ENCODE measurements at regions not wholly inside any gene's neighbourhood (a gene's known extent, or its start where the extent isn't known, plus 50 kb on each side); places are given as distances from the start of the nearest gene placed in this dataset.
"Not testable (repeated sequence)": the region's sequence is repeated elsewhere in the genome, so short reads cannot be mapped to it uniquely, and the experiment has no call there.

DNA sequence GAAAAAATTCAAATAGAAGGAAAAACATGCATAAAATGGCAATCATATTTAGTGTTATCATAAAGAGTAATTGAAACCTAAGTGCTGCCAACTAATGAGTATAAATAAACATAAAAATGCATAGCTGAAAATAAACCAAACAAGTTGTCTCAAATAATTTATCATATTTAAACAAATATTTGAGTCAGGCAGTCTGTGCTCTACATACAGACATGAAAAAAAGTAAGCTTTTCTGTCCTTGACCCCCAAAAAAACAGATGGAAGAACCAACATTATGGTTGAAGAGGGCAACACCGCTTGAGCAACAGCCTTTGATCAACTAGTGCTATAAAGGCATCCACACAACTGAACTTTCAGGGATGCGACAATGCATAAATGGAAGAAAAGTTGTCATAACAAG is 735.1 kb upstream of the MIR17HG start:
- DNase-seq (ENCODE audit: low read depth), result no peak

DNA sequence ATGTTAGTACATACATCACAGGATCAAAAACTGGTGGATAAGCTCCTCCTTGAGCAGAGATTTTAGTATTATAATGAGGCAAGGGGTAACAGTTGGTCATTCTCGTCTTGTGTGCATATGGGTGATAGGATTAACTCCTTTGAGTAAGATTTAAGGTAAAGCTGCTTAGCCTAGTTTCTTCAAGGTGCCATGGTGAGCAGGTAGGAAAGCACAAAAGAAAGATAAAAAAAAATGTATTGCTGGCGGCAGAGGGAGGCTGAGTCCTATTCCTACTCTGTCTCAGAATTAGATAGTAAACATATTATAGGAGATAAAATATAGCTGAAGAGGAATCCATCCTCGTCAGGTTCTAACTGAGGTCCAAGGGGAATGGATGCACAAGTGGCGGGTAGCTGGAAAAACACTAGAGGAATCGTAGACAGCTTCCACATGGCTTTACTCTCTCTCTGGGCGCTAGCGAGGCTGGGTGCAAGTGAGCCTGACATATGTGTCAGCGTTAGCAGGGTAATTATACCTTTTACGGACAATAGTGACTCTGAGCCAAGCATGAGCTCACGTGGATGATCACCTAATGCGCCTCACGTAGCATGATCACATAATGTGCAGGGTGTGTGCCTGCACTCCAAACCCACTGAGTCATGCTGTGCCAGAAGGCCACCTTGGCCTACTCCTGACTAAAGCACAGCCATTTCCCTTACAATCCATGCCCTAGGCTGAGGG is 734.3 kb upstream of the MIR17HG start:
- DNase-seq (ENCODE audit: low read depth), result no peak

DNA sequence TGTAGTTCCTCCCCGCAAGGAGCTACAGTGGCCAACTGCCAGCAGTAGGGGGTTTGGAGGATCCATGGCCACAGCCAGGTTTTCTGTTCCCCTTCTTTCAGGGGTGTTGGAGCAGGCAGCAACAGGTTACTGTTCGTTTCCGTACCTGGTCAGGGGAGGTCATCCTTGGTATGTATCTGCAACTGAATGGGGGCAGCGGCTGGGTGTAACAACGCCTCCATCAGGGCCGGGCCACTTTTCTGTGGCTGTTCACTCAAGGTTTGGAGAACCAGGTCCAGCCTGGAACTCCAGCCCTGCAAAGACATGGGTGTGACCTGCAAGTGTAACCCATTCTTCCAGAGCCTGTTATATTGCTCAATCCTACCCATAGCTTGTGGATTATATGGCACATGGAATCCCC is 732.3 kb upstream of the MIR17HG start:
- DNase-seq (ENCODE audit: low read depth), result no peak

DNA sequence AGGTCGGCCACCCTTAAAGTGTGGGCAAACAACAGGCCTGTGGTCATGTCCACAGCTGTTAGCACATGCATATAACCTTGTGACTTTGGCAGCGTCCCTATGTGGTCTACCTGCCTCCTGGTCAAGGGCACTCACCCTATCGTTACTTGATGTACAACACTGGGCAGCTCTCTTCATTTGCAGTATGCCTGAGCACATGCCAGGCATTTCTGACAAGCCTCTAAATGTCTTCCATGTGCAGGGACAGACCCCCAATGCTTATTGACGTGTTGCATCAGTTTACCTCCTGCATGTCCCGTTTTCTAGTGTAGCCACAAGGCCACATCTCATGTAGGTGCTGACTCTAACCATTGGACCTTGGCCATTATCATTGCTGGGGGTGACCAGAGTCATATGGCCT is 731.7 kb upstream of the MIR17HG start:
- no peak for DNase-seq (ENCODE audit: low read depth)

DNA sequence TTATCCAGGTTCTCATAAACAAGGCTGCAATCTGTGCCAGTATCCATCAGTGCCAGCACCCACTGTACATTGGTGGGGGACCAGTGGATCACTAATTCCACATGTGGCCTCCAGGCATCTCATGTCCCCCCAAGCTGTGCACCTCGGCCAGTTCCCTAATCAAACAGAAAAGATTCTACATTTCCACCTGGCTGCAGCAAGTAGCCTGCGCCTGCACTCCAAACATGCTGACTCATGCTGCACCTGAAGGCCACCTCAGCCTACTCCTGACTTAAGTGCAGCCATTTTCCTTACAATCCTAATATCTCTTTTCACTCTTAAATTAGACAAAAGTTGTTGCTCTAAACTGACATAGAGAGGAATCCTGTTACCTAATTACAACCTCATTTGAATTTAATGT is 729.4 kb upstream of the MIR17HG start:
- DNase-seq (ENCODE audit: low read depth), result no peak

DNA sequence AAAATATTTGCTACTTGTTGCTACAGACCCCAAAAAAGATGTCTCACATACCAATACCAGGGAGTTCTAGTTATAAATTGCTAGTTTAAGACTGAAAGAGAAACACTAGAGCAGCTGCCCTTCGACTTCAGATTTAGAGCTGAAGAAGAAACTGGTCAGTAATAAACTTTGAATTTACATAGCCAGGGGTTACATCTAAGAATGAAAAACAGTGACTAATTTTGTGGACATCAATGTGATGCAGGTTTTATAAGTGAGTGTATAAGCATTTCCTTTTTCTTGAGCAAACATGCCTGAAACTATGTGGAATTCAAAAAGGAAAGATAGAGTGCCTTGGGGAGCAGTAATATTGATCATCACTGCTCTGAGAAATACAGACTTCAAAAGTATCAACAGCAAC is 724.9 kb upstream of the MIR17HG start:
- peak; percentile 47 for DNase-seq (ENCODE audit: low read depth)

DNA sequence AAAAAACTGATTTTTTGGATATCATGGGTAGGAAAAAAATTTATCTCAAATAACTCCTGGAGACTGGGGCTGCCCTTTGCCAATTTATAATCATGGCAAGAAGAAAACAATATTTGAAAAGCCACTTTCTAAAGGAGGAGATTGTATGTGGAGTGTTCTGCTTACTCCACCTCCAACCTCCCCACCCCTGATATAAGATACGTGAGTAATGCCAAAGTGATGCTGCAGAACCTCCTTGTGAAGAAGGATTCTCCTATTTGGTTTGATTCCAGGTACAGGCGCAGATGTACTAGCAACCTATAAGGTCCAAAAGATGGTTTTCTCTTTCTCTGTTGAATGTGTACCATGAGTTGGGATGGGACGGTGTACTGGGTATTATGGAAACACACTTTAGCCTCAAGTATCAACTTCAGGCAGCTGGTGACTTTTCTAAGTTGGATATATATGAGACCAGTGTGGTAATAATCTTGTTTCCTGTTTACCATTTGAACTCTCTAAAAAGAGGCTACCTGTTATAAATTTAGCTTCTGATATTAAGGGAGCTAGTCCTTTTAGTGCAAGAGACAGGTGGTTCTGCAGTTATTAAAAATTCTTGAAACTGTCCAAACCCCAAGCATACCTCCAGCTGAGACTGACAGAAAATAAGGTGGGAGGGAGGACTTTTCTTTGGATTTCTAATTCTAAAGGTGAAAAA is 724.0 kb upstream of the MIR17HG start:
- DNase-seq (ENCODE audit: low read depth), result no peak

DNA sequence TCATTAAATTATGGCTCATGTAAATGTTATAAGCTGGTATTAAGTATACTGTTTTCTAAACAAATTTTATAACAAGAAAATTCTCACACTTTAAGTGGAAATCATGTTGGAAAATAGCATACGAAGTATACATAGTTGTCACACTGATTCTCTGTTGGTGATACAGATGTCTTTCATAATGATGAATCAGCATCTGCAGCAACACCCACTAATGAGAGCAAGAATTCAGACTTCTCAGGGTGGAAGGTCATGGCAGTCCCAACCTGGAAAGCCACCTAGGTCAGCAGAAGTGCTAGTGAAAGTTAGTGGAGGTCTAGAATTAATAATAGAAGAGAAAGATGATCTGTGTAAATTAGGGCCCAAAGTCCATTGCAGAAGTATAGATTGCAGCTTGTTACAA is 719.7 kb upstream of the MIR17HG start:
- no peak for DNase-seq (ENCODE audit: low read depth)

DNA sequence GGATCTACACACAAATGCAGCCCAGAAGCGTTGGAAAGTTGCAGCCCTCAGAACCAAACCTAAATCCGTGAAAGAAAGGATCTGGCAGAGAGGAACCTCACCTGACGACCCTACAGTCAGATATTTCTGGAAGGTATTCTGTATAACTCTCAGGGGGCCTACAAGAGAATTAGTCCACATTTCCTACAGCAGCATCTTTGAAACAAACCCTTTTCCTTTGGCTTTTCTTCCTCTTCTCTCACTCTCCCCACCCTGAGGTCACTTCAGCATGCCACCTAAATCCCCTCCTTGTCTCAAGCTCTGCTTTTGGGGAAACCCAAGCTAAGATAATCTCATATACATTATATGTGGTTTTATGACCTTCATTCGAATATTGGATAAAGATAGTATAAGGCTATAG is 719.0 kb upstream of the MIR17HG start:
- DNase-seq (ENCODE audit: low read depth), result no peak

DNA sequence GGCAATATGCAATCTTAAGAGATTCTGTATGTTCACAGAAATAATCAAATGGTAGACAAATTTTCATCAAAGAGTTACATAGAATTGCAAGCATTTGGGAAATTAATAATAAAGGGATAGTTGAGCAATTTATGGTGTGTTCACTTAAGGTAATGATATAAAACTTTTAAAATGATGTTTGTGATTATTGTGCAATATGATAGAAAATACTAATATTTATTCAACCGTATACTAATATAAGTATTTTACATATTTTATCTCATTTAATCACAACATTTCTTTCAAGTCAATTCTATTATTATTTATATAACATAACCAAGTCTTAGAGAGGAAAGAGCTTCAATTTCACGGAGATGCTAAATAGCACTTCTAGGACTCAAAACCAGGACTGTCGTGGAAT is 716.8 kb upstream of the MIR17HG start:
- DNase-seq (ENCODE audit: low read depth), result no peak

DNA sequence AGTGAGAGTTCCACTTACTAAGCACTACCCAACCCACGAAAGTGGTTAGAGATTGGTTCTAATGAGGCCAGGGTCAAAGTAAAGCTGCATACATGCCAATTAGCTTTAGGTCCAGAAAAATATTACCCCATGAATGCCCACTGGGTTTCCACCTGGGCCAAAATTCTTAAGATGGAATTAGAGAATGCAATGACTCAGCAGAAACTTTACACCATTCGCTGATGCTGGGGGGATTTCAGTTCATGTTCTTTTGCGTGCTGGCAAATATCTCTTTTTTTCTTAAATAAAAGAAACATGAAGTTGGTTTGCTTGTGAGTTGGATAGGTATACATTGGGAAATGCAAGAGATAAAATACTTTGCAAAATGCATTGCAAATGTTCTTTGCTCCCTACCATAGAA is 715.3 kb upstream of the MIR17HG start:
- DNase-seq (ENCODE audit: low read depth), result no peak

DNA sequence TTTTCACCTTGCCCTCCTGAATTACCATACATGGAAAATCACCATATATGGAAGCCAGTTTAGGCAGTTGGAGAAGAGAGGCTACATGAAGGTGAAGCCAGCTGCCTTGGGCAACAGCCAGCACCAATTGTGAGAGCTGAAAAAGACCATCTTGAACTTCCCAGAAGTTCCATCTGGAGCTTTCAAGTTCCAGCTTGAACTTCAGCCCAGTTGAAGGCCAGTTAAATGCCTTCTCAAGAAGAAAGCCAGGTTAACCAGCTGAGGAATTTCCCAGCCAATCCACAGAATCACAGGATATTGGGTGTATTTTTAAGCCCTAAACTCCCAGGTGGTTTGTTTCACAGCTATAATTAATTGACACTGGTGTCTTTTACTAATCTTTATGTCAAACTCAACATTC is 713.6 kb upstream of the MIR17HG start:
- DNase-seq (ENCODE audit: low read depth), result no peak

DNA sequence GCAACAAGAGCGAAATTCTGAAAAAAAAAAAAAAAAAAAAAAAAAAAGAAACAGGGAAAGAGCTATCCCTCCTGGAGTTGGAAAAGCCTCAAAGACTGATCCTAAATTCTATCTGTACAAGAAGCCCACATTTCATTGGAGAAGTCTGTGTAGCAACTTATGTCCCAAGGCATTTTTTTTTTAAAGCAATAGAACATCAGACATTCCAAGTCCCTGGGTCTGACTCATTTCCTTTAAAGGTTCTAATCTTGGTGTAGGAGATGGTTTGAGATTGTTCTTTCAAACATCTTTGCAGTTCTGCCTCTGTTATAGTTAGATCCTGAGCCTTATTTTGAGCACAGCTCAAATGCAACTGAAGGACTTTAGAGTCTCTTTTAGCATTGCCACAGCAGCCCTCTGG is 706.5 kb upstream of the MIR17HG start:
- peak; percentile 74 for DNase-seq (ENCODE audit: low read depth)

DNA sequence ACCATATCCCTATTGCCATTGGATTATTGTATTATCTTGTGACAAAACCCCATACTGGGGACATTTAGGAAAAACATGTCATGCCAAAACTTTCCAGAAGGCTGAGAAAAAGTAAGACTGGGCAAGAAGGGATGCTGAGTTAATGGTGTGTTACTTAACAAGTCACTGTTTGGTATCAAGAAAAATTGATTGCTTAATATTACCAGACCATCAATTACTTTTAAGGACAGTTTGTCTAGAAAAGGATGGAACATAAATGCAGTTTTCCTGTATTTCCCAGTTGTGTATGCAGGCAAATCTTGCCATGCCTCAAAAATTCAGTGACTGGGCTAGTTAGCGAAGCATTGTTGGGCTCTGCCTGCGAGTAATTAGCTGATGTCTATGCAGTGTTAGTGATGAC is 705.6 kb upstream of the MIR17HG start:
- DNase-seq (ENCODE audit: low read depth), result no peak

DNA sequence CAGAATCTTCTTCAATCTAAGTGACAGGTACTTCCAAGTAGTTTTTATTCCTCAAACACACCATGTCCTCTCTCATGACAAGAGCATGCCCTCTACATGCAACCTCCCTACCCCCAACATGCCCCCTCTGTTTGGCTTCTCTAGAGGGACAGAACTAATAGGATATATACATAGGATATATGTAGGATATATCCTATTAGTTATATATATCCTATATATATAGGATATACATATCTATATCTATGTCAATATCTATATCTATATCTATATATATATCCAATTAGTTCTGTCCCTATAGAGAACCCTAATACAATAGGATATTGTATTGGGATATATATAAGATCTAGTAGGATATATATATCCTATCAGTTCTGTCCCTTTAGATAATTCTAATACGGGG is 701.9 kb upstream of the MIR17HG start:
- DNase-seq (ENCODE audit: low read depth), result no peak

DNA sequence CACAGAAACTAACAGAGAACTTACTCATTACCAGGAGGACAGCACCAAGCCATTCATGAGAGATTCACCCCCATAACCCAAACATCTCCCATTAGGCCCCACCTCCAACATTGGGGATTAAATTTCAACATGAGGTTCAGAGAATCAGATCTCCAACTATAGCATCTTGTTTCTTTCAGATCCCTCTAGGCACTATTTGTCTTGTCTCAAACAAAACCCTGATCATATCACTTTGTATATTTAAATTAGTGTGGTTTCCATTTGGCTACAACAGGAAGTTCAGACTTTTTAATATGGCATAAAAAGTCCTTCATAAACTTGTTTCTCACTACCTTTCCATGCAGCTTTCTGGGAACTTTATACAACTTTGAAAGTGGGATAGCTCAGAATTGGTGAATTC is 699.0 kb upstream of the MIR17HG start:
- no peak for DNase-seq (ENCODE audit: low read depth)

DNA sequence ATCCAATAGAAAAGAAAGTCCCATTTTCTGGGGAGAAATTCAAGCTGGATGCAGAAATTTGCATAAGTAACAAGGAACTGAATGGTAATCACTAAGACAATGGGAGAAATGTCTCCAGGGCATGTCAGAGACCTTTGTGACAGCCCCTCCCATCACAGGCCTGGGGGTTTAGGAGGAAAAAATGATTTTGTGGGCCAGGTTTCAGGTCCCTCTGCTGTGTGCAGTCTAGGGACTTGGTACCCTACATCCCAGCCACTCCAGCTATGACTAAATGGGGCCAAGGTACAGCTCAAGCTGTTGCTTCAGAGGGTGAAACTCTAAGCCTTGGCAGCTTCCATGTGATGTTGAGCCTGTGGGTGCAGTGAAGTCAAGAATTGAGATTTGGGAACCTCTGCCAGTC is 695.5 kb upstream of the MIR17HG start:
- no peak for DNase-seq (ENCODE audit: low read depth)

DNA sequence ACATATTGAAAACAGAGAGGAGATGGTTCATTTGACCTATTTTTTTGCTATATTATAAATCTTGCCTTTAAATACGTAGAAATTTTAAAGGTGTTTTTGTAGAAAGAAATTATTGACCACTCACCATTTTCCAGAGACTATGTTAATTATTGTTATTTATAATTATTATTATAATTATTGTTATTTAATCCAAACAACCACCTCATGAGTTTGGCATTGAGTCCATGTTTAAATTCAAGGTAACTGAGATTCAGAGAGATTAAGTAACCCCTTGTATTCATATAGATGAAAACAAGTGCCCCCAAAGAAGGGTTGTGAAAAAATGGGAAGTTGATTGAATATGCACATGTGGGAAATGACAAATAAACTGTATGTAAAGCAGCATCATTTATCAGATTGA is 692.5 kb upstream of the MIR17HG start:
- DNase-seq (ENCODE audit: low read depth), result no peak

DNA sequence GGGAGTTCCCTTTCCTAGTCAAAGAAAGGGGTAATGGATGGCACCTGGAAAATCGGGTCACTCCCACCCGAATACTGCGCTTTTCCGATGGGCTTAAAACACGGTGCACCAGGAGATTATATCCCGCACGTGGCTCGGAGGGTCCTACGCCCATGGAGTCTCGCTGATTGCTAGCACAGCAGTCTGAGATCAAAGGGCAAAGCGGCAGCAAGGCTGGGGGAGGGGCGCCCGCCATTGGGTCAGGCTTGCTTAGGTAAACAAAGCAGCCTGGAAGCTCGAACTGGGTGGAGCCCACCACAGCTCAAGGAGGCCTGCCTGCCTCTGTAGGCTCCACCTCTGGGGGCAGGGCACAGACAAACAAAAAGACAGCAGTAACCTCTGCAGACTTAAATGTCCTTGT is 683.3 kb upstream of the MIR17HG start:
- not testable (repeated sequence) for DNase-seq (ENCODE audit: low read depth)

DNA sequence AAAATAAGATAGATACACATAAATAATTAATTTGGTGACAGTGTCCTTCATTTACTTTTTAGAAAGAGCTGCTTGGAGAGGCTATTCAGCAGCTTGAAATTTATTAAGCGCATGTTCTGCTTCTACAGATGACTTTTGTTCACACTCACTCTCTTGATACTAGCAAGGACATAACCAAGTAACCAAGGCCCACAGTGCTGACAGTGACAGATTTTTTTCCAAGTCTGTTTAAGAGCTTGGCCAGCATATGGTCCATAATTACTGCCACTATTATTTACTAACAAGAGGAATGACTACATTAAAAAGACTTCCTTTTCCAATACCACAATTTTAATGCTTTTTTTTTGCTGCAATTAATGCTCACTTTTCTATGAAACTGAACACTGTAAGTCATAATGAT is 673.7 kb upstream of the MIR17HG start:
- no peak for DNase-seq (ENCODE audit: low read depth)

DNA sequence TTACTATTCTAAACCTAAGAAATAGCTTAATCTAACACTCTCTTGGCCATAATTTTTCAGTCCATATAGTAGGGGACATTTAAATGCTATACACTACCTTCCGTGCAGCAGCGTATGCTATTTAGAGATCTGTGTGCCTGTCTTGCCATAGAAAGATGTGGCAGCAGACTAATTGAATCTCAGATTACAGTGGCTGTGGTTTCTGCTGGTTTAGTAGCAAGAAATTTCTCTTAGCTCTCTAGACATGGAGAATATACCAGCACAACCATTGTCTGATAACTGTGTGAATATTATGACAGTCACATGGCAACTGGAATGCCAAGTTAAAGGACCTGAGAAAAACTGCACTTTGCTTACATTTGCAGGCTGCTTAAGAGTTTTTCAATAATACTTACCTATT is 672.4 kb upstream of the MIR17HG start:
- no peak for DNase-seq (ENCODE audit: low read depth)

DNA sequence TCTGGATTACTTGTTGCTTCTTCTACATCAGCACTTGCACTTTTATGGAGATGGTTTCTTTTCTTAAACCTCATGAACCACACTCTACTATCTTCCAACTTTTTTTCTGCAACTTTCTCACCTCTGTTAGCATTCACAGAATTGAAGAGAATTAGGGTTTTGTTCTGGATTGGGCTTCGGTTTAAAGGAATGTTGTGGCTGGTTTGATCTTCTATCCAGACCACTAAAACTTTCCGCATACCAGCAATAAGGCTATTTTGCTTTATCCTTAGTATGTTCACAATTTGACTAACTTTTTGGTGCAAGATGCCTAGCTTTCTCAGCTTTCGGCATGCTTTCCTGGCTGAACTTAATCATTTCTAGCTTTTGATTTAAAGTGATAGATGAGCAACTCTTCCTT is 666.7 kb upstream of the MIR17HG start:
- no peak for DNase-seq (ENCODE audit: low read depth)

DNA sequence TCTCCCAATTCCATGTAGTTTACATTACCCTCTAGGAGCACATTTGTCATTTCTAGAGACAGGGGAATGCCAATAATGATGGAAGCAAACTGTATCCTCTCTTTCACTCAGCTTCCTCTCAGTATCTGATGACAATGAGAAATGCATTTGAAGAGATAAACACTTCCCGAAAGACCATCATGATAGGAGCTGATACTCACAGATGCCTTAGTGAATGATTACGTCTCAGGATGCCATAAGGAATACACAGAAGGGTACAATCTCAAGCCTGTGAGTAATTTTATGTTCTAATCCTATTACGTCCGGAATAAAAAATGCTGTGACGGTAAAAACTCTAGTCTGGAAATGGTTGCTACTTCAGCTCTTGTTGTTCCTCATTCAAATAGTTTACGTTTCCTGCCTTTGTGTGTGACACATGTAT is 663.8 kb upstream of the MIR17HG start:
- DNase-seq (ENCODE audit: low read depth), result peak; percentile 34

DNA sequence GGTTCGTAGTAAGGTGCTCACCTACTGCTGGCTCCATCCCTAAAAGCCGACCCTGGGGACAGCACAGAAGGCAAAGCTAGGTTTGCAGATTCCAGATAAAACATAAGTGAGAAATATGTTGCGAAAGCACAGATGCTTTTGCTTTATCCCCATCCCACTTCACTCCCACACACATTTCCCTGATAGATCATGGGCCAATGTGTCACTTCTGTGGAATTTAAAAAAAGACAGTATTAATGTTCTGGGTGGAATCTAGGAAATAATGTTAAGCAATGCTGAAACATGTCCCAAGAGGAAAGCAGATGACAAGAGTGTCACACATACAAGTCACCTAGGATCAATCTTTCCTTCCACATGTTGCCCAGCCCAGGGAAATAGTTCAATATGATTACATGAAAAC is 661.0 kb upstream of the MIR17HG start:
- DNase-seq (ENCODE audit: low read depth), result peak; percentile 74
